ENCODE measurements at regions not wholly inside any gene's neighbourhood (a gene's known extent, or its start where the extent isn't known, plus 50 kb on each side); places are given as distances from the start of the nearest gene placed in this dataset.

DNA sequence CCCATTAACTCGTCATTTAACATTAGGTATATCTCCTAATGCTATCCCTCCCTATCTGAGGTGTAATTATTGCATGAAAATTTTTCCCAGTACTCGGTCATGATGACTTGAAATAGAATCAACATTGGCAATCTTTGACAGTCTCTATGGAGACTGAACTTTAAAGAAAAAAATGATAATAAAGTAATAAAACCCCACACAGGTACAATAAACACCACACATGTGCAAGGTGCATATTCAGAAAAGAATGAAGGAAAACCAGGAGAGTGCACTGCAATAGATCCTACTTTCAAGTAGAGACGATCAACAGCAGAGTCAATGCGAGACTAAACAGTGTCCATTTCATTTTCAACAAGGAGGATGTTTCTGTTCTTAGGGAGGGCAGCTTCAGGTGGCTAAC, 1253.8 kb upstream of the TMEM132C start:
- no peak for DNase-seq
- H3K9me3 Mint-ChIP-seq: no peaks in the 10 kb centered on the region
- intact Hi-C loops (cut with micrococcal nuclease): no loop called here
- ATAC-seq: no peak
- TF ChIP-seq, protein P1, sequence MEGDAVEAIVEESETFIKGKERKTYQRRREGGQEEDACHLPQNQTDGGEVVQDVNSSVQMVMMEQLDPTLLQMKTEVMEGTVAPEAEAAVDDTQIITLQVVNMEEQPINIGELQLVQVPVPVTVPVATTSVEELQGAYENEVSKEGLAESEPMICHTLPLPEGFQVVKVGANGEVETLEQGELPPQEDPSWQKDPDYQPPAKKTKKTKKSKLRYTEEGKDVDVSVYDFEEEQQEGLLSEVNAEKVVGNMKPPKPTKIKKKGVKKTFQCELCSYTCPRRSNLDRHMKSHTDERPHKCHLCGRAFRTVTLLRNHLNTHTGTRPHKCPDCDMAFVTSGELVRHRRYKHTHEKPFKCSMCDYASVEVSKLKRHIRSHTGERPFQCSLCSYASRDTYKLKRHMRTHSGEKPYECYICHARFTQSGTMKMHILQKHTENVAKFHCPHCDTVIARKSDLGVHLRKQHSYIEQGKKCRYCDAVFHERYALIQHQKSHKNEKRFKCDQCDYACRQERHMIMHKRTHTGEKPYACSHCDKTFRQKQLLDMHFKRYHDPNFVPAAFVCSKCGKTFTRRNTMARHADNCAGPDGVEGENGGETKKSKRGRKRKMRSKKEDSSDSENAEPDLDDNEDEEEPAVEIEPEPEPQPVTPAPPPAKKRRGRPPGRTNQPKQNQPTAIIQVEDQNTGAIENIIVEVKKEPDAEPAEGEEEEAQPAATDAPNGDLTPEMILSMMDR (IDR thresholded peaks at IDR 0.05): no peak
- ChIA-PET POLR2A (no interaction called here), CTCF (no interaction called here)
- H3K4me3 Mint-ChIP-seq: no peak overlapping the region
- no peaks in the 10 kb centered on the region for H3K4me1 Mint-ChIP-seq (ENCODE audit: low read depth)
- no peaks in the 10 kb centered on the region for H3K36me3 Mint-ChIP-seq (ENCODE audit: low read depth)
- no peak overlapping the region for H3K27ac Mint-ChIP-seq
- H3K27me3 Mint-ChIP-seq: no peaks in the 10 kb centered on the region

DNA sequence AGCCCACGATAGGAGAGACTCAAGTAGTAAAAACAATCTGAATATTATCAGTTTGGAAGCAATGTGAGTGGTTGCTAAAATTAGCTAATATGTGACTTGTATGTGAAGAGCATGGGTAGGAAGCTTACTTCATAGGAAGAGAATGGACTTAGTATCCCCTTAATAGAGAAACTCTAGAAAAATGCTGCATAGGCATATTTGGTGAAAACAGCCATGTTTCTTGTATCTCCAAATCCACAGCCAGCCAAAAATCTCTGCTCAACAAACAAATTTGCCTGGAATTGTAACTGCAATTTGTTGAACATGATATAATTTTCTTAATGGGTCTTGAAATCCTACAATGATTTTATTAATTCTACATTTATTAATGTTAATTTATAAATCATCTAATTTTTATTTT, 1252.9 kb upstream of the TMEM132C start:
- no peak overlapping the region for H3K4me3 Mint-ChIP-seq
- ATAC-seq: no peak
- CTCF ChIA-PET: no interaction called here
- no peak for DNase-seq
- no peaks in the 10 kb centered on the region for H3K9me3 Mint-ChIP-seq
- no peaks in the 10 kb centered on the region for H3K4me1 Mint-ChIP-seq (ENCODE audit: low read depth)
- no peaks in the 10 kb centered on the region for H3K27me3 Mint-ChIP-seq
- H3K36me3 Mint-ChIP-seq (ENCODE audit: low read depth): no peaks in the 10 kb centered on the region
- POLR2A ChIA-PET: no interaction called here
- H3K27ac Mint-ChIP-seq: no peak overlapping the region
- intact Hi-C loops (cut with micrococcal nuclease): no loop called here
- TF ChIP-seq, protein P1 (IDR thresholded peaks at IDR 0.05): no peak

DNA sequence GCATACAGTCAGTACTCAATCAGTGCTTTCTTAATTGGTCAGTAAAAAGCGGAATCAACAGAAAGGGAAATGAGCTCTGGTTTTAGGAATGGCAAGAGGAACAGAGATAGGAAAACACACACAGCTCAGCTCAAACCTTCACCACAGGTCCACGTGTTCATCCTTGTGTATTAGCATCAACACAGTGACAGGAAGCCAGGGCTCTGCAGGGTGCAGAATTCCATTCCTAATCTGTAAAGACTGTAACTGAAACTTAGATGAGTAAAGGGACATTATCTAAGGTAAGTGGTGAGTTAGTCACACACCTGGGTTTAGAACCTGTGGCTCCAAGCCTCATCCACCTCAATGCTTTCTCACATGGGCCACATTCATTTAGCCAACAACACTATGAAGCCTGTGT, 1242.2 kb upstream of the TMEM132C start:
- Mint-ChIP-seq H3K27me3 (no peaks in the 10 kb centered on the region), H3K9me3 (peaks cover 6% of the 10 kb centered on the region), H3K4me3 (no peak overlapping the region), H3K4me1 (ENCODE audit: low read depth) (no peaks in the 10 kb centered on the region), H3K36me3 (ENCODE audit: low read depth) (no peaks in the 10 kb centered on the region), H3K27ac (no peak overlapping the region)
- intact Hi-C loops (cut with micrococcal nuclease): no loop called here
- DNase-seq (no peak), ATAC-seq (no peak)
- CTCF ChIA-PET: interaction anchor here (1.4 kb wide), 1 partner anchor 83 kb away, joined by 3 read pairs; no protein-coding TSS in a partner anchor
- POLR2A ChIA-PET: no interaction called here
- TF ChIP-seq, protein P1 (IDR thresholded peaks at IDR 0.05): no peak

DNA sequence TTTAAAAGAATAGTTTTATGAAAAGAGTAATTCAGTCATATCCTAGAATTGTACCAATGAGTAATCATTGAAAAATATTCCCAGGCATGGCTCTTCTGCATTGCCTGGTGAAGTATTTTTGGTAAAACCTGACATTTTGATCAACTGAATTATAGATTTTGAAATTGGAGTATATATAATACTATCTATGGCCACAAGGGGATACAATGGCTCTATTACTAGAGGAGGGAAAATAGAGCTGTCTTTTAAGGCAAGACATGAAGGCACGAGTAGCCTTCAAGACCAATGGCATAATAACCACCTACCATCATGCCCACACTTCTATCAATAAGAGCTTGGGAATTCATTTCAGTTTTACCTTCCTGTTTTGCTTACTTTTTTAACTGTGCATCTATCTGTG, 1241.4 kb upstream of the TMEM132C start:
- CTCF ChIA-PET: no interaction called here
- POLR2A ChIA-PET: no interaction called here
- Mint-ChIP-seq H3K27me3 (no peaks in the 10 kb centered on the region), H3K36me3 (ENCODE audit: low read depth) (no peaks in the 10 kb centered on the region), H3K4me3 (no peak overlapping the region), H3K9me3 (peaks cover 6% of the 10 kb centered on the region), H3K4me1 (ENCODE audit: low read depth) (no peaks in the 10 kb centered on the region), H3K27ac (no peak overlapping the region)
- TF ChIP-seq, protein P1 (IDR thresholded peaks at IDR 0.05): no peak
- intact Hi-C loops (cut with micrococcal nuclease): no loop called here
- ATAC-seq (no peak), DNase-seq (no peak)

DNA sequence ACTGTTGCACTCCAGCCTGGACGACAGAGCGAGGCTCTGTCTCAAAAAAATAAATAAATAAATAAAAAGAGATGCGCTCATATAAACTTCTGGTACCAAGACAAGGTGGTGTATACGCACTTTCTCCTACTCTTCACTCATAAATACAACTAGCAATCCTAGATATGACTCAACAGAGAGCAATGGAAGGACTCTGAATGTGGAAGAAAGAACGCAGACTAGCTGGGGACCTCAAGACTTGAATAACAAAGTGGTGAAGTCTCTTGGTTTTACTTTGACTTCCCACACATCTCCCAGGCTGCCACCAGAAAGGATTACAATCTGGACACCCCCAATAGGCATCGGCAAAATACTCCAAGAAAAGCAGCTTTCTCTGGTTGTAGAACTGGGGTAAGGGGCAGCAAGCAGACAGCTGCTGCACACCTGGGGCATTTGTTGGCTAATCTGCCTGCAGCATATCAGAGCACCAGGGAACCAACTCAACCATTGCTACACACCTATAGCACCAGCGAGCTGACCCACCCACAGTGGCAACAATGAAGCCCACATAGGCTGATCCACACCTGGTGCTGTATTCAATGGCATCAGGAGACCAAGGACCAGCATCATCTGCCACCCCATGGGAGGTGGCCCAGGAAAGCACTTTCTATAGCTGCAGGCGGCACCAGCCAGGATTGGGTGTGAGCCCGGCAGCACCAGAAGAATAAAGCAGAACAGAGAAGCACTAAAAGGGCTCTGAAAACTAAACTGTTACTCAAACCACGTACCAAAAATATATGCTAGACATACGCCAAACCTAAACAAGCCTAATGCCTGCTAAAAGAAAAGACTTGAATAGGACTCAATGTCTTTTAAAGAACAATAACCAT, 1231.7 kb upstream of the TMEM132C start:
- Mint-ChIP-seq H3K4me3 (no peak overlapping the region), H3K27ac (no peak overlapping the region), H3K4me1 (ENCODE audit: low read depth) (no peaks in the 10 kb centered on the region), H3K9me3 (peaks cover 1% of the 10 kb centered on the region), H3K27me3 (no peaks in the 10 kb centered on the region), H3K36me3 (ENCODE audit: low read depth) (no peaks in the 10 kb centered on the region)
- TF ChIP-seq, protein P1 (IDR thresholded peaks at IDR 0.05): no peak
- DNase-seq (no peak), ATAC-seq (no peak)
- ChIA-PET CTCF (no interaction called here), POLR2A (no interaction called here)
- intact Hi-C loops (cut with micrococcal nuclease): no loop called here
